AG04449 (cell line): ENCODE measurements at regions not wholly inside any gene's neighbourhood (a gene's known extent, or its start where the extent isn't known, plus 50 kb on each side); places are given as distances from the start of the nearest gene placed in this dataset.

Experiments
- CTCF ChIA-PET: fragments of 350-600 bp; formaldehyde crosslinking; extraction: SDS; loops from one replicate; lab custom pipeline; 2021; ENCODE audit warnings: antibody characterized with exemption; lab: Yijun Ruan, JAX
- POLR2A ChIA-PET: fragments of 400-600, 350-600 bp; formaldehyde crosslinking; extraction: SDS; loops from one replicate; lab custom pipeline; 2020; ENCODE audit warnings: antibody characterized with exemption, inconsistent platforms; lab: Yijun Ruan, JAX
- DNase-seq: peaks from one replicate; pipeline ENCODE4 v3.0.0-alpha.2; 2010; ENCODE audit warnings: low read depth, low spot score
- H3K4me3 ChIP-seq: 2 replicates; pipeline ENCODE4 v1.5.1; 2011; ENCODE audit warnings: low read depth, mild to moderate bottlenecking, control low read depth, low read length
- TF ChIP-seq, protein P1 (sequence below): IDR thresholded peaks from one replicate; pipeline ENCODE4 v1.5.1; 2011; ENCODE audit warnings: mild to moderate bottlenecking, moderate library complexity, low read length, control low read depth, inconsistent platforms; ENCODE audit not compliant: insufficient read depth; ENCODE audit errors: missing control alignments

DNA sequence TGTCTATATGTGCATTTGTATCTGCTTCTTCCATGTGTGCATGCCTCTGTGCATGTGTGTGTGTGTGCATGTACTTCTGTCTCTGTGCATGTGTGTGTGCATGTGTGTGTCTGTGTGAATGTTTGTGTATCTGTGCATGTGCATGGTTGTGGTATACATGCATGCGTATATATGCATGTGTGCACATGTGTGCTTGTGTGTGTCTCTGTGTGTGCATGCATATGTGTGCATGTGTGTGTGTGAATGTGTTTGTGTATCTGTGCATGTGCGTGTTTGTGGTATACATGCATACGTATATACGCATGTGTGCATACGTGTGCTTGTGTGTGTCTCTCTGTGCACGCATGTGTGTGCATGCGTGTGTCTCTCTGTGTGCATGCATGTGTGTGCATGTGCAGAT lies 363.2 kb upstream of the SFSWAP start:
- ChIA-PET CTCF (no interaction called here), POLR2A (no interaction called here)
- H3K4me3 ChIP-seq = no peak overlapping the region
- TF ChIP-seq, protein P1, sequence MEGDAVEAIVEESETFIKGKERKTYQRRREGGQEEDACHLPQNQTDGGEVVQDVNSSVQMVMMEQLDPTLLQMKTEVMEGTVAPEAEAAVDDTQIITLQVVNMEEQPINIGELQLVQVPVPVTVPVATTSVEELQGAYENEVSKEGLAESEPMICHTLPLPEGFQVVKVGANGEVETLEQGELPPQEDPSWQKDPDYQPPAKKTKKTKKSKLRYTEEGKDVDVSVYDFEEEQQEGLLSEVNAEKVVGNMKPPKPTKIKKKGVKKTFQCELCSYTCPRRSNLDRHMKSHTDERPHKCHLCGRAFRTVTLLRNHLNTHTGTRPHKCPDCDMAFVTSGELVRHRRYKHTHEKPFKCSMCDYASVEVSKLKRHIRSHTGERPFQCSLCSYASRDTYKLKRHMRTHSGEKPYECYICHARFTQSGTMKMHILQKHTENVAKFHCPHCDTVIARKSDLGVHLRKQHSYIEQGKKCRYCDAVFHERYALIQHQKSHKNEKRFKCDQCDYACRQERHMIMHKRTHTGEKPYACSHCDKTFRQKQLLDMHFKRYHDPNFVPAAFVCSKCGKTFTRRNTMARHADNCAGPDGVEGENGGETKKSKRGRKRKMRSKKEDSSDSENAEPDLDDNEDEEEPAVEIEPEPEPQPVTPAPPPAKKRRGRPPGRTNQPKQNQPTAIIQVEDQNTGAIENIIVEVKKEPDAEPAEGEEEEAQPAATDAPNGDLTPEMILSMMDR = no peak
- no peak for DNase-seq

DNA sequence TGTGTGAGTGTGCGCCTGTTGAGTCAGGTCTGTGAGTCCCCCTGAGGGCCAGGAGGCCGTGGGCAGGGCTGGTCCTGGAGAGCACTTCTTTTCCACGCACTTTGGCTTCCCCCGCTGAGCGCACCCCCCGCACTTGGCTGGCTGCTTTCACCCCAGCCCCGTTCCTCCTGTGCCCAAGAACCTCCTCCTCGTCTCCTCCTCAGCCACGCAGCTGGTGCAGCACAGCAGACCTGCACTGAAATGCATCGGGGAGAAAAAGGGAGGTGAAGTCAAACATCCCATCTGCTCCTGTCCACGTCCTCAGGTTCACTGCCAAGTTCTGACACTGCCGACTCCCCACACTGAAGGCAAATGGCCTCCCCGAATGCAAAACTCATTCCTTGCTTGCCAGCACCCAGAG lies 362.7 kb upstream of the SFSWAP start:
- ChIA-PET POLR2A (no interaction called here), CTCF (no interaction called here)
- no peak for DNase-seq
- TF ChIP-seq, protein P1 = no peak
- no peak overlapping the region for H3K4me3 ChIP-seq

DNA sequence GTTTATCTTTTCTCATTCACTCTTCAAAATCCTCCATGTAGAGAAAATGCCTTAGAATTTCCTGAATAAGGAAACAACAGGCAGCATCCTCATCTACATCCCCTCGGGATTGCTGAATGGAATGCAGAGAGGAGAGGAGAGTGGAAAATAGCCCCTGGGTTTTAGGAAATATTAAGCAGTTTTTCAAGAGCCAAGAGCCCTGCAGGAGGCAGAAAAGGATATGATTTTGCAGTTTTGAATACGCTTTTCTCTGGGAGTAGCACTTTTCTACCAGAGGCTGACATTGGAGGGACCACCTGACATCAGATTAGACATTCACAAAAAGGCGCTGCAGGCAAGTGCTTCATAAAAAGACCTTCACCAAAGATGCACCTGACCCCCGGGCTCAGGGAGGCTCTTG lies 362.2 kb upstream of the SFSWAP start:
- H3K4me3 ChIP-seq = no peak overlapping the region
- TF ChIP-seq, protein P1 = no peak
- ChIA-PET POLR2A (no interaction called here), CTCF (no interaction called here)
- no peak for DNase-seq

DNA sequence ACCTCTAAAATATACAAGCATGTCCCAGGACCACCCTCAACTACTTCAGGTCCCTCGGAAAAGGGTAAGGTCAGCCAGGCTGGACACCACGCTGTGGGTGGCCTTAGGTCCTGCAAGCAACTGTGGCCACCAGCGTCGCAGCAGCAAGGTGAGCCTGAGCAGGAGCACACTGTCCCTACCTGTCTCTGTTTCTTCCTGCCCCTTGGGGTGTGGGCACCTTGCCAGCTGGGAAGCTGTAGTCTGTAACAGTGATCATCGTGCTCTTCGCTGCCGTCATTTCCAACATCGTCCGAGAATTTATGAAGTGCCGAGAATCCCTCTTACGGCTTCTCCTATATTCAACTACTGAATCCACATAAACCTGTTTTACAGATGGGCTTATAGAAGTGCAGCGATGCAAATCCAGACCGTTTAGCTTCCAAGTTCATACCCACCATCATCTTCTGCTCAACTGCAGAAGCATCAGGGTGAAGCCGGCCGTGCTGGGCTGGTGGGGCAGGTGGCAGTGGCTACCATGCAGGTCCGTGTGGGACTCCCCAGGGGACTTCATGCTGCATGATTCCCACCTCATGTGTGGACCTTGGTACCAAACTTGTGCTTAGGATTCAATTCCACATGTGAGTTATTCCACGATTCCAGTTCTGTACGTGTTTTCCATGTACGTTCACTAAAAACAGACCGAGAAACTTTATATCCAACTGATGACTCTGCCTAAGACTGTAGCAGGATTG lies 361.3 kb upstream of the SFSWAP start:
- CTCF ChIA-PET = no interaction called here
- POLR2A ChIA-PET = no interaction called here
- TF ChIP-seq, protein P1 = no peak
- H3K4me3 ChIP-seq = no peak overlapping the region
- no peak for DNase-seq

DNA sequence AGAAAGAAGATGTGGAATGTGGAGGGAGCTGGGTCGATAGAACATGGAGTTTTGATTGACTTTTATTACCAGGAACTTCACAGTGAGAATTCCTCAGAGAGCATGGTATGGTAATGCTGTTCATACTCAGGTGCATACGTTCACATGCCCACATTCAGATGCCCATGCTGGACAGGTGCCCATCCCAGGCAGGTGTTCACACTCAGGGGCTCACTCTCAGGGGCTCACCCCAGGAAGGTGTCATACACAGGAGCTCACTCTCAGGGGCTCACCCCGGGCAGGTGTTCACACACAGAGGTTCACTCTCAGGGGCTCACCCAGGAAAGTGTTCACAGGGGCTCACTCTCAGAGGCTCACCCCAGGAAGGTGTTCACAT lies 360.0 kb upstream of the SFSWAP start:
- no peak for DNase-seq
- ChIA-PET POLR2A (no interaction called here), CTCF (no interaction called here)
- TF ChIP-seq, protein P1 = no peak
- no peak overlapping the region for H3K4me3 ChIP-seq

DNA sequence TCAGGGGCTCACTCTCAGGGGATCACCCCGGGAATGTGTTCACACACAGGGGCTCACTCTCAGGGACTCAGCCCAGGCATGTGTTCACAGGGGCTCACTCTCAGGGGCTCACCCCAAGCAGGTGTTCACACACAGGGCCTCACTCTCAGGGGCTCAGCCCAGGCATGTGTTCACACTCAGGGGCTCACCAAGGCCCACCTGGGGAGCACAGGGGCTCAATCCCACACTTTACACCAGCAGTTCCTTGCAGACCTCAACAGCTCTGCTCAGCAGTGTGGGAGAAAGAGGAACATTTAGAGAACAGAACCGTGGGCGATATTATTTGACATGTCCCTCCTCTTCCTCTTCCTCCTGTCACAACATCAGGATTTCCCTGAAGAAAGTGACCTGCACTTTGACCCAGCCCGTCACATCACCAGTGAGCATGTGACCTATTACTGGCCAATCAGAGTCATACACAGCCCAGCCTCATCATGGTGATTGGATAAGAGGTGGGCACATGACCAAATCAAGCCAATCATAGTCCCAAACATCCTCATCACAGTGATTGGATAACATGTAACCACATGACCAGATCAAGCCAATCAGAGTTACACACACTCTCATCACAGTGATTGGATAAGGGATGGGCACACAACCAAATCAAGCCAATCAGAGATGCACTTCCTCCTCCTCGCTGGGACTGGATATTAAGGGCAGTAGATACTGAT lies 359.4 kb upstream of the SFSWAP start:
- TF ChIP-seq, protein P1 = no peak
- DNase-seq = no peak
- POLR2A ChIA-PET = no interaction called here
- CTCF ChIA-PET = no interaction called here
- H3K4me3 ChIP-seq = no peak overlapping the region
